Ascending aorta (tissue), 2 donors: ENCODE measurements at regions not wholly inside any gene's neighbourhood (a gene's known extent, or its start where the extent isn't known, plus 50 kb on each side); places are given as distances from the start of the nearest gene placed in this dataset.

ENCODE experiments used
- DNase-seq, 2 donors: peaks; one replicate each; pipeline ENCODE4 v3.0.0-alpha.2; 2019; ENCODE audit warnings: low spot score in 2 of 2
- H3K27ac ChIP-seq, 2 donors: fragments of 200-600 bp; sonication (generic); one replicate each; pipeline ENCODE4 v1.5.1; 2016 to 2017; ENCODE audit warnings: mild to moderate bottlenecking in 1 of 2
- H3K27me3 ChIP-seq: fragments of 200-600 bp; sonication (generic); one replicate; pipeline ENCODE4 v1.5.1; 2017
- H3K36me3 ChIP-seq, 2 donors: fragments of 200-600 bp; sonication (generic); one replicate each; pipeline ENCODE4 v1.5.1; 2016
- H3K4me1 ChIP-seq, 2 donors: fragments of 200-600 bp; sonication (generic); one replicate each; pipeline ENCODE4 v1.5.1; 2016 to 2017; ENCODE audit warnings: mild to moderate bottlenecking in 1 of 2
- H3K4me3 ChIP-seq, 2 donors: fragments of 200-600 bp; sonication (generic); one replicate each; pipeline ENCODE4 v1.5.1; 2016 to 2017; ENCODE audit warnings: mild to moderate bottlenecking in 1 of 2
- H3K9me3 ChIP-seq, 2 donors: fragments of 200-600 bp; sonication (generic); one replicate each; pipeline ENCODE4 v1.5.1; 2016
- intact Hi-C: fragments of 100-400 bp; cut with DNase I; formaldehyde crosslinking; loops from one replicate; pipeline ENCODE4 v1.15.1; 2023
- TF ChIP-seq, protein P1 (sequence below), 3 experiments: fragments of 200-600 bp in 2 of 3; fragments of 450-650 bp in 1 of 3; sonication (generic) in 2 of 3; IDR thresholded peaks; one replicate each; pipeline ENCODE4 v1.5.1; 2016 to 2019; ENCODE audit warnings: antibody characterized with exemption in 3 of 3, mild to moderate bottlenecking in 1 of 3, moderate library complexity in 1 of 3

DNA sequence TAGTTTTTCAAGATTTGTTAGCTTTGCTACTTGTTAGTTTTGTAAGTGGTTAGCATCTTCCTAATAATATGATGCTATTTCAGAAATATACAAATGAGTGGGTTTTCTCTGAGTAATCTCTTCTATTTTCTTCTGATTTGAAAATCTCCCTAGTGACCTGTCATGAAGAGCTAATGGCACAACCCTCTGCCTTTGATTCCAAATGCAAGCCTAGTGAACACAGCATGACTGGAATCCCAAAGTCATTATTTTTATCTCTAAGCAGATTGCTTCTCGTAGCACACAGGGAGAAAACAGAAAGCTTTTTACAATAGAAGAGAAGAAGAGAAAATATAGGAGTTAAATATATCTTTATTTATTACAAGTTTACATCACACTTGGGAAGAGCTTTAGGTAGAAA, 295.5 kb downstream of the LRATD1 start:
- no peak overlapping the region for H3K4me3 ChIP-seq
- no peak for DNase-seq
- no peak overlapping the region for H3K27ac ChIP-seq
- no peaks in the 10 kb centered on the region for H3K9me3 ChIP-seq
- H3K36me3 ChIP-seq, result no peaks in the 10 kb centered on the region
- no peaks in the 10 kb centered on the region for H3K27me3 ChIP-seq
- H3K4me1 ChIP-seq, result no peaks in the 10 kb centered on the region
- intact Hi-C loops, result no loop called here
- TF ChIP-seq, protein P1, sequence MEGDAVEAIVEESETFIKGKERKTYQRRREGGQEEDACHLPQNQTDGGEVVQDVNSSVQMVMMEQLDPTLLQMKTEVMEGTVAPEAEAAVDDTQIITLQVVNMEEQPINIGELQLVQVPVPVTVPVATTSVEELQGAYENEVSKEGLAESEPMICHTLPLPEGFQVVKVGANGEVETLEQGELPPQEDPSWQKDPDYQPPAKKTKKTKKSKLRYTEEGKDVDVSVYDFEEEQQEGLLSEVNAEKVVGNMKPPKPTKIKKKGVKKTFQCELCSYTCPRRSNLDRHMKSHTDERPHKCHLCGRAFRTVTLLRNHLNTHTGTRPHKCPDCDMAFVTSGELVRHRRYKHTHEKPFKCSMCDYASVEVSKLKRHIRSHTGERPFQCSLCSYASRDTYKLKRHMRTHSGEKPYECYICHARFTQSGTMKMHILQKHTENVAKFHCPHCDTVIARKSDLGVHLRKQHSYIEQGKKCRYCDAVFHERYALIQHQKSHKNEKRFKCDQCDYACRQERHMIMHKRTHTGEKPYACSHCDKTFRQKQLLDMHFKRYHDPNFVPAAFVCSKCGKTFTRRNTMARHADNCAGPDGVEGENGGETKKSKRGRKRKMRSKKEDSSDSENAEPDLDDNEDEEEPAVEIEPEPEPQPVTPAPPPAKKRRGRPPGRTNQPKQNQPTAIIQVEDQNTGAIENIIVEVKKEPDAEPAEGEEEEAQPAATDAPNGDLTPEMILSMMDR (IDR thresholded peaks at IDR 0.05), result no peak

DNA sequence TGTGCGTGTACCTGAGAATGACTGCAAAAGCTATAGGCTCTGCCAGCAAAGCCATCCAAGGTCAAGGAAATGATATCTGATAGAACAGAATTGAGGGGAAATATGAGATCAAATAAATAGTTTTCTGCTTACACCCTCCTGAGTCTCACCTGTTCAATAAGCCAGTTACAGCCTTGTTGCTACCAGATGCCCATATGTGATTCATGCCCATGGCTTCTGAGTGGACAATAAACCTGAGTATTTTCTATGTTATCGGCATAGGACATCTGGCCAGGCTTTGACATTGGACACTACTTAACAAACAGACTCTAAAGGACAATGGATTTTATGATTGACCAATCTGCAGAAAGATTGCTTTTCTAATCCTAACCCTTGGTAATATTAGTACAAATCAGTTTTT, 297.9 kb downstream of the LRATD1 start:
- Histone ChIP-seq H3K27ac (no peak overlapping the region), H3K4me1 (no peaks in the 10 kb centered on the region), H3K27me3 (no peaks in the 10 kb centered on the region), H3K36me3 (no peaks in the 10 kb centered on the region), H3K4me3 (no peak overlapping the region), H3K9me3 (no peaks in the 10 kb centered on the region)
- TF ChIP-seq, protein P1 (IDR thresholded peaks at IDR 0.05), result no peak
- intact Hi-C loops, result no loop called here
- DNase-seq, result no peak

DNA sequence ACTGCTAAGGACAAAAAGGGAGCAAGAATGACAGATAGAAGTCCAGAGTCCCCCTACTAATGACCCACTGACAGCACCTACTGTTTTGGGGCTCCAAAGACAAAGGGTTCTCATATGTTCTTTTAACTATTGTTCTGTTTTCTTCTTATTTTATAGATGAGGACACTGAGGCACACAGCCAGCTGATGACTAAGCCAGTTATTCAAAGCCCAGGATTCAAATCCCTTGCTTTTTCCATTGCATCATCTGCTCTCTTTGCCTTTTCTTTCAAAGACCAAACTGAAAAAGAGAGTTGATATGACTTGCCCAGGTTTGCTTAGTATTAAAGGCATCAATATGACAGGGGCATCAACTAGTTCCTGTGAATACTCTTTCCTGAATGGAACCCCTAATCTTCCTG, 299.8 kb downstream of the LRATD1 start:
- Histone ChIP-seq H3K36me3 (no peaks in the 10 kb centered on the region), H3K4me3 (no peak overlapping the region), H3K9me3 (peaks cover 0 to under 1% of the 10 kb centered on the region in 2 donors), H3K4me1 (no peaks in the 10 kb centered on the region), H3K27me3 (no peaks in the 10 kb centered on the region), H3K27ac (no peak overlapping the region)
- DNase-seq, result no peak
- TF ChIP-seq, protein P1 (IDR thresholded peaks at IDR 0.05), result no peak
- intact Hi-C loops, result no loop called here

DNA sequence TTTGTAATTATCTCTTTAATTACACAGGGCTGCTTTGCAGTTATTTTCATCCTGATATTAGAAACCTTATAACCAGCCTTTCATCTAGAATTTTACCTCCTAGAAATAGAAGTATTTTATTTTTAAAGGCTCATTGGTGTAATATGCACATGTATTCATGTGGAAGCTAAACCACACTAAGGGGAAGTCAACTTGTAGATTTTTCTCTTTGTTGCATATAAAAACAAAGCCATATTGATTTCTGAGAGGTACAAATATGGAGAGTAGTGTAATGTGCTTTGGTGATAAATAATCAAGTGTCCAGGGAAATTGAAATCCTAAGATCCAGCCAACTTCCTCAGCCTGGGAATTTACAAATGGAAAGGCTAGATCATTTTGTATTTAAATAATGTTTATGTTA, 301.2 kb downstream of the LRATD1 start:
- TF ChIP-seq, protein P1 (IDR thresholded peaks at IDR 0.05), result no peak
- Histone ChIP-seq H3K36me3 (no peaks in the 10 kb centered on the region), H3K4me3 (no peak overlapping the region), H3K27ac (no peak overlapping the region), H3K4me1 (no peaks in the 10 kb centered on the region), H3K27me3 (no peaks in the 10 kb centered on the region), H3K9me3 (peaks cover 3 to 6% of the 10 kb centered on the region in 2 donors)
- no peak for DNase-seq
- intact Hi-C loops, result no loop called here

DNA sequence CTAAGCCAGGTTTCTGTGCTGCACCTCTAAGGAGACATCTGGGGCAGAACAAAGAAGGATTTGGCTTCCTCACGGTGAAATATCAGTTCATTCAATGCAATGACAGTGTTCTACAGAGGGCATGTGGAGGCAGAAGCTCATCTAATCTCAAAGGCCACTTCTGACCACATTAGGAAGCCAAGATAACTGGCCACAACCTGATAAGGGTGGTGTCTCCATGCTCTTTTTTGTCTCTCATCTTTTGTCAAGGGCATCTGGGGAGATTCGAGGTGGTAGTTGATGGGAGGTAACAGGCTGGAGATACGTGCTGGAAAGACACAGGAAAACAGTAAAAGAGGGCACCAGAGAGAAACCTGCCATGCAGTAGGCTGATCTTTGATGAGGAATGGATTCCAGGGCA, 303.9 kb downstream of the LRATD1 start:
- Histone ChIP-seq H3K27ac (no peak overlapping the region), H3K4me1 (no peaks in the 10 kb centered on the region), H3K4me3 (no peak overlapping the region), H3K27me3 (no peaks in the 10 kb centered on the region), H3K36me3 (no peaks in the 10 kb centered on the region), H3K9me3 (peaks cover 3 to 6% of the 10 kb centered on the region in 2 donors)
- TF ChIP-seq, protein P1 (IDR thresholded peaks at IDR 0.05), result no peak
- intact Hi-C loops, result no loop called here
- DNase-seq, result no peak

DNA sequence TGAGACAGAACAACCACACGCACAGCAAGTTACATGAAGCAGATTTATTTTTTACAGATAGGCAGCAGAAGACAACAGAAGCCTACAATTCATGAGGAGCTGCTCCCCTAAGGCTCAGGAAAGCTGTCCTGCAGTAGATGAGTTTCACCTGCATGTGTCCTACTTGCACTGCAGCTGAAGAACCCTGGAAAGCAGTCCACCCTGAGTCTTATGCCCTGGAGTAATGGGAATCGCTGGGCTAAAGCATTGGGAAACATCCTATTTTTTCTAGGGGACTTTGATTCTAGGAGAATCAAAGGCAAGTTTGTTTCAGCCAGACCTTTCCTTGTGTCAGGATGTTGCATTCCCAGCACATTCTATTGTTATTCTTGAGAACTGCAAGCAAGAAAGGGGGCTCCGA, 304.8 kb downstream of the LRATD1 start:
- DNase-seq, result no peak
- H3K27me3 ChIP-seq, result no peaks in the 10 kb centered on the region
- intact Hi-C loops, result no loop called here
- no peaks in the 10 kb centered on the region for H3K4me1 ChIP-seq
- no peaks in the 10 kb centered on the region for H3K36me3 ChIP-seq
- no peak overlapping the region for H3K27ac ChIP-seq
- H3K9me3 ChIP-seq, result peaks cover 3 to 6% of the 10 kb centered on the region in 2 donors
- TF ChIP-seq, protein P1 (IDR thresholded peaks at IDR 0.05), result no peak
- H3K4me3 ChIP-seq, result no peak overlapping the region
